ENCODE measurements at regions not wholly inside any gene's neighbourhood (a gene's known extent, or its start where the extent isn't known, plus 50 kb on each side); places are given as distances from the start of the nearest gene placed in this dataset.

- TF ChIP-seq POLR2A (IDR thresholded peaks at IDR 0.05; ENCODE audit: control extremely low read depth in 1 of 2, low read depth in 2 of 2, low read length in 2 of 2) (no peak), BRCA1 (IDR thresholded peaks at IDR 0.05; ENCODE audit: low read depth, low read length) (no peak), TBP (IDR thresholded peaks at IDR 0.05; ENCODE audit: low read depth, low read length) (no peak), CTCF (IDR thresholded peaks at IDR 0.05; ENCODE audit: control extremely low read depth in 1 of 3, insufficient read depth in 1 of 3, low read depth in 1 of 3, low read length in 3 of 3) (no peak), HDAC2 (IDR thresholded peaks at IDR 0.05; ENCODE audit: borderline replicate concordance in 1 of 2, low read depth in 2 of 2, low read length in 2 of 2) (no peak), MAX (IDR thresholded peaks at IDR 0.05) (no peak), SP4 (IDR thresholded peaks at IDR 0.05; ENCODE audit: low read length) (no peak), TCF12 (IDR thresholded peaks at IDR 0.05; ENCODE audit: low read depth, low read length) (no peak), CHD2 (IDR thresholded peaks at IDR 0.05; ENCODE audit: low read length) (no peak), MAFK (IDR thresholded peaks at IDR 0.05; ENCODE audit: low read depth, low read length) (no peak), TAF7 (optimal IDR thresholded peaks at IDR 0.05; ENCODE audit: borderline replicate concordance, low read depth, low read length) (no peak), RAD21 (IDR thresholded peaks at IDR 0.05 in 1 of 2, conservative IDR thresholded peaks at IDR 0.05 in 1 of 2; ENCODE audit: low read depth in 2 of 2, low read length in 2 of 2) (no peak), POLR2AphosphoS5 (IDR thresholded peaks at IDR 0.05; ENCODE audit: low read depth, low read length) (no peak), CEBPB (IDR thresholded peaks at IDR 0.05; ENCODE audit: low read depth, low read length) (no peak)
Observed at GRCh38 chr4:112082954-112083586, 62.2 kb upstream of the FAM241A start.
